ENCODE measurements at regions not wholly inside any gene's neighbourhood (a gene's known extent, or its start where the extent isn't known, plus 50 kb on each side); places are given as distances from the start of the nearest gene placed in this dataset.

DNA sequence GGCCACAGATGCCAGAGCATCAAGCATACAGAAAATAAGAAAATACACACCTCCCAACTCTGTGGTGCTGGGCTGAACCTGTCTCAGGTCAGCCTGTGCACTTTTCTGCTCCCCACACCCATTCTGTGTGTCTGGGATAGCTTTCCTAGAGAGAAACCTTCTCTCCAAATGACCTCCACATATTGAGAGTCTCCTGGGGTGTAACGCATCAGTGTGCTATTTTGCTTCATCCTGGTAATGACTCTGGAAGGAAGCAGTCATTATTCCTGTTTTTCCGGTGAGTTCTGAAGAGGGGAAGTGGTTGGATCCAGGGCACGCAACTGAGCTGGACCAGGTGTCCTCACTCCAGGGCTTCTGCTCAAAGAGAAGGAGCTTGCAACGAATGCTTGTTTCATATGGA is 73.2 kb upstream of the SH3PXD2B start (continued):
- TF ChIP-seq, protein P1, sequence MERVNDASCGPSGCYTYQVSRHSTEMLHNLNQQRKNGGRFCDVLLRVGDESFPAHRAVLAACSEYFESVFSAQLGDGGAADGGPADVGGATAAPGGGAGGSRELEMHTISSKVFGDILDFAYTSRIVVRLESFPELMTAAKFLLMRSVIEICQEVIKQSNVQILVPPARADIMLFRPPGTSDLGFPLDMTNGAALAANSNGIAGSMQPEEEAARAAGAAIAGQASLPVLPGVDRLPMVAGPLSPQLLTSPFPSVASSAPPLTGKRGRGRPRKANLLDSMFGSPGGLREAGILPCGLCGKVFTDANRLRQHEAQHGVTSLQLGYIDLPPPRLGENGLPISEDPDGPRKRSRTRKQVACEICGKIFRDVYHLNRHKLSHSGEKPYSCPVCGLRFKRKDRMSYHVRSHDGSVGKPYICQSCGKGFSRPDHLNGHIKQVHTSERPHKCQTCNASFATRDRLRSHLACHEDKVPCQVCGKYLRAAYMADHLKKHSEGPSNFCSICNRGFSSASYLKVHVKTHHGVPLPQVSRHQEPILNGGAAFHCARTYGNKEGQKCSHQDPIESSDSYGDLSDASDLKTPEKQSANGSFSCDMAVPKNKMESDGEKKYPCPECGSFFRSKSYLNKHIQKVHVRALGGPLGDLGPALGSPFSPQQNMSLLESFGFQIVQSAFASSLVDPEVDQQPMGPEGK (CRISPR knock-in tag; IDR thresholded peaks at IDR 0.05; ENCODE audit: borderline replicate concordance): no peak
- TF ChIP-seq ISL1 (CRISPR knock-in tag; IDR thresholded peaks at IDR 0.05): no peak

DNA sequence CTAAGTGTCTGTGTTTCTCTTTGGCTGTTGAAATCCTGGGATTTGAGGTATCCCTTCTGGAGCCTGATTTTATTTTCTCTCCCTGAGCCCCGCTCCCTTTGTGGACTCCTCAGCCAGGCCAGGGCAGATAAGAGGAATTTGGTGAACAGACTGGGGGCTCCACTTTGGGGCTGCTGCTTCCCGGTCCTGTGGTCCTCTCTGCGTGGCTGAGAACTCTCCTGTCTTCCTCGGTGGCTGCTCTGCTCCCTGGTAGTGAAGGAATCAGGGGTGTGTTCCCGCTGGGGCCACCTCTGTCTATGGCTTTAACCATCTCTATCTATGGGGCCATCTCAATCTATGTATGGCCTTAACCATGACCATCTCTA is 71.7 kb upstream of the SH3PXD2B start:
- no peak for ATAC-seq
- TF ChIP-seq PPARA (CRISPR knock-in tag; IDR thresholded peaks at IDR 0.05; ENCODE audit: borderline replicate concordance) (no peak), OSR1 (CRISPR knock-in tag; IDR thresholded peaks at IDR 0.05) (no peak), CSDC2 (CRISPR knock-in tag; IDR thresholded peaks at IDR 0.05) (no peak), GLIS3 (CRISPR knock-in tag; IDR thresholded peaks at IDR 0.05) (no peak), ZC3H10 (CRISPR knock-in tag; IDR thresholded peaks at IDR 0.05) (no peak)
- TF ChIP-seq, protein P2, sequence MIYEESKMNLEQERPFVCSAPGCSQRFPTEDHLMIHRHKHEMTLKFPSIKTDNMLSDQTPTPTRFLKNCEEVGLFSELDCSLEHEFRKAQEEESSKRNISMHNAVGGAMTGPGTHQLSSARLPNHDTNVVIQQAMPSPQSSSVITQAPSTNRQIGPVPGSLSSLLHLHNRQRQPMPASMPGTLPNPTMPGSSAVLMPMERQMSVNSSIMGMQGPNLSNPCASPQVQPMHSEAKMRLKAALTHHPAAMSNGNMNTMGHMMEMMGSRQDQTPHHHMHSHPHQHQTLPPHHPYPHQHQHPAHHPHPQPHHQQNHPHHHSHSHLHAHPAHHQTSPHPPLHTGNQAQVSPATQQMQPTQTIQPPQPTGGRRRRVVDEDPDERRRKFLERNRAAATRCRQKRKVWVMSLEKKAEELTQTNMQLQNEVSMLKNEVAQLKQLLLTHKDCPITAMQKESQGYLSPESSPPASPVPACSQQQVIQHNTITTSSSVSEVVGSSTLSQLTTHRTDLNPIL (CRISPR knock-in tag; IDR thresholded peaks at IDR 0.05; ENCODE audit: low read depth): no peak
- TF ChIP-seq, protein P3, sequence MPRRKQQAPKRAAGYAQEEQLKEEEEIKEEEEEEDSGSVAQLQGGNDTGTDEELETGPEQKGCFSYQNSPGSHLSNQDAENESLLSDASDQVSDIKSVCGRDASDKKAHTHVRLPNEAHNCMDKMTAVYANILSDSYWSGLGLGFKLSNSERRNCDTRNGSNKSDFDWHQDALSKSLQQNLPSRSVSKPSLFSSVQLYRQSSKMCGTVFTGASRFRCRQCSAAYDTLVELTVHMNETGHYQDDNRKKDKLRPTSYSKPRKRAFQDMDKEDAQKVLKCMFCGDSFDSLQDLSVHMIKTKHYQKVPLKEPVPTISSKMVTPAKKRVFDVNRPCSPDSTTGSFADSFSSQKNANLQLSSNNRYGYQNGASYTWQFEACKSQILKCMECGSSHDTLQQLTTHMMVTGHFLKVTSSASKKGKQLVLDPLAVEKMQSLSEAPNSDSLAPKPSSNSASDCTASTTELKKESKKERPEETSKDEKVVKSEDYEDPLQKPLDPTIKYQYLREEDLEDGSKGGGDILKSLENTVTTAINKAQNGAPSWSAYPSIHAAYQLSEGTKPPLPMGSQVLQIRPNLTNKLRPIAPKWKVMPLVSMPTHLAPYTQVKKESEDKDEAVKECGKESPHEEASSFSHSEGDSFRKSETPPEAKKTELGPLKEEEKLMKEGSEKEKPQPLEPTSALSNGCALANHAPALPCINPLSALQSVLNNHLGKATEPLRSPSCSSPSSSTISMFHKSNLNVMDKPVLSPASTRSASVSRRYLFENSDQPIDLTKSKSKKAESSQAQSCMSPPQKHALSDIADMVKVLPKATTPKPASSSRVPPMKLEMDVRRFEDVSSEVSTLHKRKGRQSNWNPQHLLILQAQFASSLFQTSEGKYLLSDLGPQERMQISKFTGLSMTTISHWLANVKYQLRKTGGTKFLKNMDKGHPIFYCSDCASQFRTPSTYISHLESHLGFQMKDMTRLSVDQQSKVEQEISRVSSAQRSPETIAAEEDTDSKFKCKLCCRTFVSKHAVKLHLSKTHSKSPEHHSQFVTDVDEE (CRISPR knock-in tag; IDR thresholded peaks at IDR 0.05): no peak
- TF ChIP-seq, protein P1 (CRISPR knock-in tag; IDR thresholded peaks at IDR 0.05; ENCODE audit: borderline replicate concordance): no peak
- TF ChIP-seq, protein P4, sequence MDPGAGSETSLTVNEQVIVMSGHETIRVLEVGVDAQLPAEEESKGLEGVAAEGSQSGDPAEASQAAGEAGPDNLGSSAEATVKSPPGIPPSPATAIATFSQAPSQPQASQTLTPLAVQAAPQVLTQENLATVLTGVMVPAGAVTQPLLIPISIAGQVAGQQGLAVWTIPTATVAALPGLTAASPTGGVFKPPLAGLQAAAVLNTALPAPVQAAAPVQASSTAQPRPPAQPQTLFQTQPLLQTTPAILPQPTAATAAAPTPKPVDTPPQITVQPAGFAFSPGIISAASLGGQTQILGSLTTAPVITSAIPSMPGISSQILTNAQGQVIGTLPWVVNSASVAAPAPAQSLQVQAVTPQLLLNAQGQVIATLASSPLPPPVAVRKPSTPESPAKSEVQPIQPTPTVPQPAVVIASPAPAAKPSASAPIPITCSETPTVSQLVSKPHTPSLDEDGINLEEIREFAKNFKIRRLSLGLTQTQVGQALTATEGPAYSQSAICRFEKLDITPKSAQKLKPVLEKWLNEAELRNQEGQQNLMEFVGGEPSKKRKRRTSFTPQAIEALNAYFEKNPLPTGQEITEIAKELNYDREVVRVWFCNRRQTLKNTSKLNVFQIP (CRISPR knock-in tag; IDR thresholded peaks at IDR 0.05; ENCODE audit: borderline replicate concordance, low read depth): no peak

DNA sequence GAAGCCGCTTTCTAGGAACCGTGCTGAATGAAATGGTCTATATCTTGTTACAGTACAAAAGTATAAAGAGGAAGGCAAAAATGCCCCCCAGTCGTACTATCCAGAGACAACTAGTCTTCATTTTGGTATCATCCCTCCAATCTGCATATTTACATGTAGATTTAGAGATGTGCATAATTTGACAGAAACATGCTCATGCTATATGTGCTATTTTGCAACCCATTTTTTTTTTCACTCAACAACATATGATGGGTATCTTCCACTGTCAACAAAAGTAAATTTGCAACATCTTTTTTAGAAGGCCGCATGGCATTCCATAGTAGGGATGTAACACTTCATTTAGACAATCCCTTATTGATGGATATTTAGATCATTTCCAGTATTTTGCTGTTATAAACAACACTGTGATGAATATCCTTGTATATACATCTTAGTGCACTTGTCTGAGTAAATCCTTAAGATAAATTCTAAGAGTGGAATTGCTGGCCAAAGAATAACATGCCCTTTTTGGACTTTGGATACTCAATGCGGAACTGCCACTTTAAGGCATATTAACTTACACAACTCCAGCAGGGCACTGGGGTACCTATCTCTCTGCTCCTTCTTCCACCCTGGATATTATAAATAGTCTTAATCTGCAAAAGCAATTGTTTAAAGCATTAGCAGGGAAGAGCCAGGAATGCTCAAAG is 71.1 kb upstream of the SH3PXD2B start:
- ATAC-seq: no peak
- TF ChIP-seq, protein P1 (CRISPR knock-in tag; IDR thresholded peaks at IDR 0.05; ENCODE audit: borderline replicate concordance): no peak
- TF ChIP-seq, protein P4 (CRISPR knock-in tag; IDR thresholded peaks at IDR 0.05; ENCODE audit: borderline replicate concordance, low read depth): no peak
- TF ChIP-seq TOX (CRISPR knock-in tag; IDR thresholded peaks at IDR 0.05; ENCODE audit: borderline replicate concordance): no peak
- TF ChIP-seq, protein P2 (CRISPR knock-in tag; IDR thresholded peaks at IDR 0.05; ENCODE audit: low read depth): no peak
- TF ChIP-seq, protein P3 (CRISPR knock-in tag; IDR thresholded peaks at IDR 0.05): no peak
- TF ChIP-seq, protein P5, sequence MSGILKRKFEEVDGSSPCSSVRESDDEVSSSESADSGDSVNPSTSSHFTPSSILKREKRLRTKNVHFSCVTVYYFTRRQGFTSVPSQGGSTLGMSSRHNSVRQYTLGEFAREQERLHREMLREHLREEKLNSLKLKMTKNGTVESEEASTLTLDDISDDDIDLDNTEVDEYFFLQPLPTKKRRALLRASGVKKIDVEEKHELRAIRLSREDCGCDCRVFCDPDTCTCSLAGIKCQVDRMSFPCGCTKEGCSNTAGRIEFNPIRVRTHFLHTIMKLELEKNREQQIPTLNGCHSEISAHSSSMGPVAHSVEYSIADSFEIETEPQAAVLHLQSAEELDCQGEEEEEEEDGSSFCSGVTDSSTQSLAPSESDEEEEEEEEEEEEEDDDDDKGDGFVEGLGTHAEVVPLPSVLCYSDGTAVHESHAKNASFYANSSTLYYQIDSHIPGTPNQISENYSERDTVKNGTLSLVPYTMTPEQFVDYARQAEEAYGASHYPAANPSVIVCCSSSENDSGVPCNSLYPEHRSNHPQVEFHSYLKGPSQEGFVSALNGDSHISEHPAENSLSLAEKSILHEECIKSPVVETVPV (CRISPR knock-in tag; IDR thresholded peaks at IDR 0.05): no peak
- no peak for TF ChIP-seq TCF4 (CRISPR knock-in tag; IDR thresholded peaks at IDR 0.05; ENCODE audit: borderline replicate concordance)
- TF ChIP-seq ESRRG (CRISPR knock-in tag; IDR thresholded peaks at IDR 0.05): no peak
- no peak for TF ChIP-seq SNAI2 (CRISPR knock-in tag; IDR thresholded peaks at IDR 0.05)
- no peak for TF ChIP-seq GLIS3 (CRISPR knock-in tag; IDR thresholded peaks at IDR 0.05)
- TF ChIP-seq ISL1 (CRISPR knock-in tag; IDR thresholded peaks at IDR 0.05): no peak

Measured in SK-N-SH treated with all-trans-retinoic acid at 6 μM for 48 hours (cell line).